IPS-18c (cell line): ENCODE measurements at regions not wholly inside any gene's neighbourhood (a gene's known extent, or its start where the extent isn't known, plus 50 kb on each side); places are given as distances from the start of the nearest gene placed in this dataset.

Source experiments
- H3K4me3 ChIP-seq: 2 replicates; pipeline ENCODE4 v1.7.0; 2013; ENCODE audit warnings: low read depth, mild to moderate bottlenecking, low read length, moderate library complexity; ENCODE audit not compliant: insufficient read depth
- H3K9me3 ChIP-seq: one replicate; pipeline ENCODE4 v1.6.1; 2013; ENCODE audit warnings: mild to moderate bottlenecking, low read length, moderate library complexity; ENCODE audit not compliant: control insufficient read depth, insufficient read depth

DNA sequence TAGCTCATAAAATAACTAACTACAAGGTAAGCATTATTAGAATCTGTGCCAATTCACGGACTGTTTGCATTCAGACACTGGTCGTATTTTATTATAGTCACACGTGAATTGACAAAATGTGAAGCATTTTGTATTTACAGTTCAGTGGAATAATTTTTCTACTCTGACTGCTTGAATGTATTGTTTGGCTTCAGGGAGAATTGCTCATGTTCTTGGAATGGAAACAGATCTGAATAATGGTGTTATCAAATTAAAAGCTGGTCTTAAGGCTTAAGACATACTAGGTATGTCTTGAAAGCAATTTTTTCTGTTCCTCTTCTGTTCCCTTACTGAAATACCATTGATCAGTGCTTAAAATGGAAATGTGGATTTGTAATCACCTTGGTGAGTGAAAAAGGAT, 543.7 kb upstream of the TLE4 start:
- Histone ChIP-seq H3K9me3 (no peaks in the 10 kb centered on the region), H3K4me3 (no peak overlapping the region)

DNA sequence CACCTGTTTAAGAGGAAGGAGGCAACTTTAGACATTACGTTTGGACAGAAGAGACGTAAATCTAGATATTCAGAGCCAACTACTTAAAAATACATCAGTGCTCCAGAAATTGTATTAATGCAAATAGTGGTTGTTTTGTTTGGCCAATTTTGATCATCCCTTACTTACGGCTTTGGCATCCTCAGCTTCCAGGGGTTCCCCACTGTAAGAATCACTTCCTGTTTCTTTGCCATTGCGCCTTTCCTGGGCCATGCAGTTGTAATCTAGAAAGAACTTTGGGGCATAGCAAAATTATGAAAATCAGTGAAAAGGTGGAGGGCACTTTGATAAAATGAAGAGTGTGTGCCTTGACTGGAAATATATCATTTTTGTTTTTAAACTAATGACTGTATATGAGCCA, 537.2 kb upstream of the TLE4 start:
- H3K4me3 ChIP-seq: no peak overlapping the region
- H3K9me3 ChIP-seq: no peaks in the 10 kb centered on the region

DNA sequence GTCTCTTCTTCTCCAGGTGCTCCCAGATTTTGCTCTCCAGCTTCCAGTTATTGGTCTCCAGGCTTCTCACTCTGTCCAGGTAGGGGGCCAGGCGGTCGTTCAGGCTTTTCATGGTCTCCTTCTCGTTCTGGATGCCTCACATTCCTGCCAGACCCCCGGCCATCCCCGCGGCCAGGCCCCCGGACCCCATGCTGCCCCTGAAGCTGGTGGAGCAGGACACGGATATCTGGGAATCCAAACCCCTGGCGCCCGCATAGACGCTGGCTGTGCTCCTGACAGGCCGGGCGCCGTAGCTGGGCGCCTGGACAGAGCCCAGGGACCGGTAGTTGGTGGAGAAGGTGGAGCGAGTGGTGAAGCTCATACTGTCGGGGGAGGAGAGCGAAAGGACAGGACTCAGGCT, 534.4 kb upstream of the TLE4 start:
- Histone ChIP-seq H3K4me3 (no peak overlapping the region), H3K9me3 (no peaks in the 10 kb centered on the region)

DNA sequence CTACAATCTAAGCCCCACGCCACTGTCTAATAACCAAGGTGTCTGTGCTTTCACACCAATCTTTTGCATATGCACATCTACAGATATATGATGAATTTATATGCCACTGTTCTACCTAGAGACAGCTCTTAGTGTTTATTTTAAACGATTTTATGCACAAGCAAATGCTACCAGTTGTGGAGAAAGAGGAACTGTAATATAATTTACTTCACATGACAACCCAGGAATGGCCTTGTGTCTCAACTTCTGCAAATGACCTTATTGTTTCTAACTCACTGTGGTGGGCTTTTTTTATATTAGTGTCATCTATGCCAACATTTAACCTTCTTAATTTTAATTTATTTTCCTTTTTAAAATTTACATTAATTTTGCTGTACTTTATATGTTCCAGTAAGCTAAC, 531.1 kb upstream of the TLE4 start:
- H3K9me3 ChIP-seq: no peaks in the 10 kb centered on the region

DNA sequence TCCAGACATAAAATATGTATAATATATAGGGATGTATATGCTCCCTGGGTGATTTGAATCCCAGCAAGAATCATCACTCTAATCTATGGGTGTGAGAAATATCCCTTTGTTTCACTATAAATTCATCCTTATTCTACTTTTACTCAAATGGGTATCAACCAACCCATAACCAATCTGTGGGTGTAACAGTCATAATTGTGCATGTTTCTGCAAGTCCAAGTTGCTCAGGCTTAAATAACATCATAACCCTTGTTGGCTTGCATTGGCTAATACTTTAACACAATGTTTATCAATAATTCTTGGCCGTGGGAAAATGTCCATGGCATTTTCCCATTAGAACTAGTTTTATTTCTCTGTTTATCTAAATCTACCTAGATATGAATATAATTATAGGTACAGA, 530.5 kb upstream of the TLE4 start:
- Histone ChIP-seq H3K9me3 (no peaks in the 10 kb centered on the region), H3K4me3 (no peak overlapping the region)

More for the DNA sequence above, 531.1 kb upstream of the TLE4 start:
- no peak overlapping the region for H3K4me3 ChIP-seq

DNA sequence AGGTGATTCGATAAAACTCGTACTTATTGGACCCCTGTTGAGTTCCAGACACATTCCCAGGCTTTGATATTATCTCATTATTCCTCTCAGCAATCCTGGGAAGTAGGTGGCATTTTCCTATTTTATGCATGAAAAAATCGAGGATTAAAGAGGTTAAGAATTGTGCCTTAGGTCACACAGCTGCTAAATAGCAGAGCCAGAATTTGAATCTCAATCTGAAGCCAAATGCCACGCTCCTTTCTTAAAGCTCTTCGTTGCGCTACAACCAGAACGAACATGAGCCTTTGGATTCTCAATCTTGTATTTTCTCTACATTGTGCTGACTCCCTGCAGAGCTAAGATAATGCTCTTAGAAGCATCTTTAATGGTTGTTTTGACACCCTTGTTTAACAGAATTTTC, 527.8 kb upstream of the TLE4 start:
- no peak overlapping the region for H3K4me3 ChIP-seq
- no peaks in the 10 kb centered on the region for H3K9me3 ChIP-seq

DNA sequence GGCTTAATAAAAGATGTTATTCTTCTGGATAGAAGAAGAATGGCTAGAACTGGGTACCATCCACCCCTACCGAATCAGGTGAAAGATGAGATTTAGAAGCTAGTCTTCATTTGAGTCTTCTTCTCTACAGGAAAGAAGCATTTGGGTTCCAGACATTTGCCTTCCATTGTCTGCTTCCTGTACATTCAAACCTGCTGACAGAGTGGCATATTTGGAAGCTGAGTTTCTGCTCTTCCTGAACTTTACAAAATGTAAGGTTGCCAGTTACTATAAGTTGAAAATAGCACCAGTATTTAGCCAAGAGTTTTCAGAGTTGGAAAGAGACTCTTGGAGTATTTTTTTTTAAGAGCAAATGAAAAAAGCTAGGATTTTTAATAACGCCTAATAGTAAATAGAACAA, 525.4 kb upstream of the TLE4 start:
- Histone ChIP-seq H3K9me3 (no peaks in the 10 kb centered on the region), H3K4me3 (no peak overlapping the region)

DNA sequence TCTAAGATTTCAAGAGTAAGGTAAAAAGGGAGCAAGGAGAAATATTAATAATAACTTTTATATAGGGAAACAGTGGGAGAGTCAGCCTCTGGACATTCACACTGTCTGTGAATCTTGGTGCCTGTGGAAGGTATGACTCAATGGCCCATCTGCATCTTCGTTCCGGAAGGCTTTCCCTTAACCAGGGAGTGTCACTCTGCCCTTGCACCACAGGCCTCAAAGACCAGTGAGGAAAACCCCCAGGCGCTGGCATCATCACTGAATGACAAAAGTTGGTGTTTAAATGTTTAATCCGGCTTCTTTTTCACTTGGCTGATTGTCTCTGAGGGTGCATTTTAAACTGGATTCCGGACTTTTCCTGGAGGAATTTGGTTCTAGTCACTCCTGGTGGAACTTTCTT, 522.4 kb upstream of the TLE4 start:
- Histone ChIP-seq H3K4me3 (no peak overlapping the region), H3K9me3 (no peaks in the 10 kb centered on the region)

DNA sequence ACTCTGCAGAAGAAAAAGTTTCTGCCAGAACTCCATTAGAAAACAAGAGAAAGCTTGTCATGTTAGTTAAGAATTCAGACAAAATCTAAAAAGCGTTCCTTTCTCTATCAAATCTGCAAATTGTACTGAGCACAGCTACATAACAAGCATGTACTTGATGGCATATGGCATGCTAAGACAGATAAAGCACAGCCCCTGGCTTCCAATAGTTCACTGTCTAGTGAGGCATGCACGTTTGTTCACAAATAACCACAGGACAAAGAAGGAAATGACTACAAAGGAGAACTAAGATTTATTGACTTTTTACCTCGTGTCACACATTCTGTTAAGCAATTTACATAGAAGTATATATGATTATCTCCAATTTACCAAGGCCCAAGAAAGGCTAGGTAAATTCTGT, 518.2 kb upstream of the TLE4 start:
- Histone ChIP-seq H3K4me3 (no peak overlapping the region), H3K9me3 (no peaks in the 10 kb centered on the region)

DNA sequence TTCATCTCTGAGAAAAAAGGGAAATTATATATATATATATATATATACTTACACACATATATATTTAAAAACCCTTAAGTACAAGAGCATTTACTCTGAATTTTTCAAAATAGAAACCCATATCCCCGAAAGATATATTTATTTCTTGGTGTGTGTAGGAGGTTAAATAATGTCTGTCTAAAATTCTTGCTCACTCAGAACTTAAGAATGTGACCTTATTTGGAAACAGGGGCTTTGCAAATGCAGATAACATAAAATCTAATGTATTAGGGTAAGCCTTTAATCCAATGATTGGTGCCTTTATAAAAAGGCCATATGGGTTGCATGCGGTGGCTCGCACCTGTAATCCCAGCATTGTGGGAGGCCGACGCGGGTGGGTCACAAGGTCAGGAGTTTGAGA, 517.3 kb upstream of the TLE4 start:
- H3K9me3 ChIP-seq: no peaks in the 10 kb centered on the region
- no peak overlapping the region for H3K4me3 ChIP-seq

DNA sequence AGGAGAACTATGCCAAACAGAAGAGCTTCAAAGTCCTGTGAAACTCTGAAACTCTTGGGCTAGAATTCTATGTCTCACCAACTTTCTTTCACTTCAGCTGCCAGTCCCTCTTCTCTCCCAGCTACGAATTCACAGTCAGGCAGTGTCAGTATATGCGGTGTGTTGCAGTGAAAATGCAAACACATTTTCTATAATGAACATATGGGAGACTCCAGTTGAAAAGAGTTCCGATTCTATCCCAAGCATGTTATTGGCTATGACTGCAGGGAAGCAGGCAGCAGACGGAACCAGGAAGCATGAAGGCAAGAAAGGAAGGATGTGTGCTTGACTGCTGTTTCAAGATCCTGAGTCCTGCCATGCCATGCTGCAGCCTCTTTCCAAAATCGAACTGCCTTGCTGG, 515.7 kb upstream of the TLE4 start:
- Histone ChIP-seq H3K9me3 (no peaks in the 10 kb centered on the region), H3K4me3 (no peak overlapping the region)

DNA sequence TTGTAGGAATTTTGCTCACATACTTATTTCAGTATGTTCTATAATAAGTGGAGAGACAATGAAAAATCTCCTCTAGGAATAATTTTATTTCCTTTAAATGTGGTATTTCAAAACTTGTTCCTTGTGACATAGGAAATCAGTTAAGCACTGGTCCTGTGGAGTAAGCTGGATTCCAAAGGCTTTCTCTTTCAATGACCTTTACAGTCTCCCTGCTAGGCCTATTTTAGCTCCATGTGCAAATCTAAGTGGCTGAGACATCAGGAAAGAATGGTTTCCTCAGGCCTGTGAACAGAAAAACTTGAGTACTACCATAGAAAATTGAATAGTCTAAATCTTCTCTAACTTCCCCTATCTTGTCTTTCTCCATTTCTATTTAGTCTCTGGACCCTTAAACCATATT, 514.2 kb upstream of the TLE4 start:
- Histone ChIP-seq H3K4me3 (no peak overlapping the region), H3K9me3 (no peaks in the 10 kb centered on the region)

DNA sequence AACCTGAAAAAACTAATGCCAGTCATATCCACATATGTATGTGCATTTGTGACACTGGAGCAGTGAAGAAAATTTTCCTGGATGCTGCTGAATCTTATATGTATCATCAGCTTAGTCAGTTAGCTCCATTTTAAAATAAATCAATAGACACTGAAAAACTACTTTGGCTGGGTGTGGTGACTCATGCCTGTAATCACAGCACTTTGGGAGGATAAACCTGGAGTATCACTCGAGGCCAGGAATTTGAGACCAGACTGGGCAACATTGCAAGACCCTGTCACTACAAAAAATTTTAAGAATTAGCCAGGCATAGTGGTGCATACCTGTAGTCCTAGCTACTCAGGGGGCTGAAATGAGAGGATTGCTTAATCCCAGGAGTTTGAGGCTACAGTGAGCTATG, 511.0 kb upstream of the TLE4 start:
- H3K9me3 ChIP-seq: no peaks in the 10 kb centered on the region
- H3K4me3 ChIP-seq: no peak overlapping the region

DNA sequence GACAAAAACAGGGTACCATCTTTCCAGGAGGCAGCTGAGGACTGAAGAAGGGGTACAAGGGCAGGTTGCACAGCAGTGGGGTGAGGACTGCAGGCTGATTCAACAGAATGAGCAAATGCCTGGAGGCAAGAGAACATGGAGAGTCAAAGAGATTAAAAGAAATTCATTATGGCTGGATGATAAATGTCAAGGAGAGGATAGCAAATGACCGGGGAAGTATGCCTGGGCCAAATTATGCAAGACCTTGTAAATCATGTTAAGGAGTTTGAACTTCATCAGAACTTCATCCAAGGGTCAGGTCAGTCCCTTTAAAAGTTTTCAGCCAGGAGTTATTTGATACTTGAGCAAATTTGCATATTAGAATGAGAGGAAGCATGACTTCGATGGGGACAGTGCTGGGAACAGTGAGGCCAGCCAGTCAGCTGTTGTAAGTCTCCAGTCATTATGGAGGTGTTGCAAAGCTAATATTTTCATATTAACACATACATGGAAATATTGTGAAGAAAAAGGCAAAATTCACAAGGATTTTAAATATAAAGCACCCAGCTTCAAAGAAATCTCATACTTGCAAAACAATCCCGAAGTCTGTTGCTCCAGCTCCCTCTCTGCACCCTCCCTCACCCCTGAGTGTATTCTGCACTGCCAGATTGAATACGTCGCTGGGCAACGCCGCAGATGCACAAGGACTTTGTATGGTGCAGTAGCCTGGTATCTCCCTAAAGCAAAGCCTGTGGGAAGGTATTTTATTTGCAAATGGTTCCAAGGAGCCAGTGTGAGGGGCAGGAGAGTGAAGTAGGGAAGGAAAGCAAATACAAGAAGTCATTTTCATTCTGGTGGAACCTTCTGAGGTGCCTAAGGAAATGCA, 509.8 kb upstream of the TLE4 start:
- Histone ChIP-seq H3K4me3 (no peak overlapping the region), H3K9me3 (no peaks in the 10 kb centered on the region)

DNA sequence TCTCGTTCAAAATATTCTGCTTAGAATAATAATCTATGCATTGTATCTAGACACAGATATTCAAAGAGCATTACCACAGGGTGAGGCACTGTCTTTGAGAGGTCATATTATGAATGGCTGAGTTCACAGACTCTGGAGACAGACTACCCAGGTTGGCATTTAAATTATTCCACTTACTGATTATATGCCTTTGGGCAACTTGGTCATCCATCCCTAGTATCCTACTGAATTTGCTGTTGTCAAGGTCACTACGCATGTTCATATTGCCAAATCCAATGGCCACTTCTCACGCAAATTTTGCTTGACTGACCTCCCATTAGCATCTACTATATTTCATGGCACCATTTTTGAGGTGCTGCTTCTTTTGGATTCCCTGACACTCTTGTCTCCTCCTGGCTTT, 498.6 kb upstream of the TLE4 start:
- no peak overlapping the region for H3K4me3 ChIP-seq
- no peaks in the 10 kb centered on the region for H3K9me3 ChIP-seq

DNA sequence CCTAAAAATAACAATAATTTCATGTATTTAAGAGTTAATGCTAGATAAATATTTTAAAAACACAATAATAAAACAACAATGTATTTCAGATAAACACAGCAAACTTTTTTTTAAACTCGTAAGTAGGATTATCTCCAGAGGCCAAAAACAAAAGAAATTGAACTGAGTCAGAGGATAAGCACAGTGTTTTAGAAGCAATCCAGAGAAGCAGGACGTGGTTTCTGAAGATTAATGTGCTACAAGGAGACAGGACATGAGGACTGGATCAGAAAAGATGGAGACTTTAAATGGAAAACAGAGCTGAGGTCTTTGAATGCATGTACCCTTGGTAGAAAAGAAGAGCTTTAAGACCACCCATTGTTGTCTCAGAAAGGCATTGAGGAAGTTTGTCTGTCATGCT, 491.2 kb upstream of the TLE4 start:
- no peaks in the 10 kb centered on the region for H3K9me3 ChIP-seq
- H3K4me3 ChIP-seq: no peak overlapping the region

DNA sequence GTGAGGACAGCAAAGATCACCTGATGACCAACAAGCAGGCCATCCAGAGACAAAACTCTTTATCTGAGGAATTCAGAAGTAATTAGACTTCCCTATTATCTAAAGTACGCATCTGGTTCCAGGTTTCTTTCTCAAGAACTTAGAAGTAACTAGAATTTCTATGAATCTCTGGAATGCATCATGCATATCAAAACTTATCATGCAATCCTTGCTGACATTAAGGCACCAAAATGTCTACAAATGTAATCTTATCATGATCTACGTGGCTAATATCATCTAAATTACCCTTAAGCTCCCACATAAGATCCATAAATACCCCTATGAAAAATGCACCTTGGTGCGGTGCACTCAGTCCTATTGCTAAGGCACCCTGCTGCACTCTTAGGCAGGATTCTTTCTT, 488.1 kb upstream of the TLE4 start:
- Histone ChIP-seq H3K9me3 (peaks cover 3% of the 10 kb centered on the region), H3K4me3 (no peak overlapping the region)

DNA sequence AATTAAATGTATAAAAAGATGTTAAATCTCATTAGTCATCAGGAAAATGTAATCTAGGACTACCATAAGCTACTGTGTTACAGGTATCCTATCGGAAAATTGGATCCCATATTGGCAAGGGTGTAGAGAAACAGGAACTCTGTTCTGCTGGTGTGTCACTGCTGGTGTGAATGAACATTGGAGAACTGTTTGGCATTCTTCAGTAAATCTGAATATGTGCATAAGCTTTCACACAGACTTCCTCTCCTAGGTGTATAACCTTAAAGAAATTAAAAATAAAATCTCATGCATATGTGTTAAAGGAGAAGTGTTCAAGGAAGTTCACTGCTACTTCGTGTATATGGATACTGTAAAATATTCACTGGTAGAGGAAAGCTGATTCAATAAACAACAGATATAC, 484.6 kb upstream of the TLE4 start:
- H3K9me3 ChIP-seq: peaks cover 3% of the 10 kb centered on the region
- H3K4me3 ChIP-seq: no peak overlapping the region

DNA sequence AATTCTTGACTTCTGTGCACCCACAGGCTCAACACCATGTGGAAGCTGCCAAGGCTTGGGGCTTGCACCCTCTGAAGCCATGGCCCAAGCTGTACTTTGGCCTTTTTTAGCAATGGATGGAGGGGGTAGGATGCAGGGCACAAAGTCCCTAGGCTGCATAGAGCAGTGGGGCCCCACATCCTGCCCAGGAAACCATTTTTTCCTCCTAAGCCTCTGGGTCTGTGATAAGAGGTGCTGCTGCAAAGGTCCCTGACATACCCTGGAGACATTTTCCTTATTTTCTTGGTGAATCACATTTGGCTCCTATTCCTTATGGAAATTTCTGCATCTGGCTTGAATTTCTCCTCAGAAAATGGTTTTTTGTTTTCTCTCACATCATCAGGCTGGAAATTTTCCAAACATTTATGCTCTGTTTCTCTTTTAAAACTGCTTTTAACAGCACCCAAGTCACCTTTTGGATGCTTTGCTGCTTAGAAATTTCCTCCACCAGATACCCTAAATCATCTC, 482.7 kb upstream of the TLE4 start:
- no peak overlapping the region; the same call in 1 of the 2 replicates for H3K4me3 ChIP-seq
- H3K9me3 ChIP-seq: peaks cover 3% of the 10 kb centered on the region
